Immature natural killer cell (primary cell): ENCODE measurements at regions not wholly inside any gene's neighbourhood (a gene's known extent, or its start where the extent isn't known, plus 50 kb on each side); places are given as distances from the start of the nearest gene placed in this dataset.
"Not testable (repeated sequence)": the region's sequence is repeated elsewhere in the genome, so short reads cannot be mapped to it uniquely, and the experiment has no call there.

ENCODE experiments used
- DNase-seq, 3 donors: peaks; one replicate each; pipeline ENCODE4 v3.0.0; 2022; ENCODE audit warnings: mixed read lengths in 1 of 3
- H3K27ac Mint-ChIP-seq, 6 donors: one replicate each; pipeline ENCODE4 v1.8.0; 2020; ENCODE audit warnings: mixed read lengths in 6 of 6, mild to moderate bottlenecking in 5 of 6, inconsistent platforms in 4 of 6, moderate library complexity in 3 of 6
- H3K27me3 Mint-ChIP-seq, 3 donors: one replicate each; pipeline ENCODE4 v1.8.0; 2020 to 2021; ENCODE audit warnings: low read depth in 3 of 3, mild to moderate bottlenecking in 3 of 3, mixed read lengths in 3 of 3, moderate library complexity in 3 of 3, inconsistent platforms in 1 of 3
- H3K36me3 Mint-ChIP-seq, 3 donors: one replicate each; pipeline ENCODE4 v1.8.0; 2020; ENCODE audit warnings: mixed read lengths in 3 of 3, inconsistent platforms in 2 of 3, mild to moderate bottlenecking in 2 of 3
- H3K4me1 Mint-ChIP-seq, 2 donors: one replicate each; pipeline ENCODE4 v1.8.0; 2020; ENCODE audit warnings: inconsistent platforms in 2 of 2, mild to moderate bottlenecking in 2 of 2, mixed read lengths in 2 of 2, moderate library complexity in 1 of 2
- H3K4me3 Mint-ChIP-seq, 5 donors: one replicate each; pipeline ENCODE4 v1.8.0; 2020; ENCODE audit warnings: mild to moderate bottlenecking in 5 of 5, mixed read lengths in 5 of 5, inconsistent platforms in 3 of 5, moderate library complexity in 3 of 5
- H3K9me3 Mint-ChIP-seq, 6 donors: one replicate each; pipeline ENCODE4 v1.8.0; 2020; ENCODE audit warnings: mild to moderate bottlenecking in 6 of 6, mixed read lengths in 6 of 6, inconsistent platforms in 4 of 6, moderate library complexity in 3 of 6

DNA sequence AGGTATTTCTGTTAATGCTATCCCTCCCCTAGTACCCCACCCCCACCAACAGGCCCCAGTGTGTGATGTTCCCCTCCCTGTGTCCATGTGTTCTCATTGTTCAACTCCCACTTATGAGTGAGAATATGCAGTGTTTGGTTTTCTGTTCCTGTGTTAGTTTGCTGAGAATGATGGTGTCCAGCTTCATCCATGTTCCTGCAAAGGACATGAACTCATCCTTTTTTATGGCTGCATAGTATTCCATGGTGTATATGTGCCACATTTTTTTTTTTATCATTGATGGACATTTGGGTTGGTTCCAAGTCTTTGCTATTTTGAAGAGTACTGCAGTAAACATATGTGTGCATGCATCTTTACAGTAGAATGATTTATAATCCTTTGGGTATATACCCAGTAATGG is 430.5 kb upstream of the CD180 start:
- not testable (repeated sequence) for H3K27ac Mint-ChIP-seq, DNase-seq, H3K36me3 Mint-ChIP-seq, H3K4me1 Mint-ChIP-seq, H3K4me3 Mint-ChIP-seq, H3K9me3 Mint-ChIP-seq
- peaks cover 0 to 12% (median 2%) of the 10 kb centered on the region in 3 donors for H3K27me3 Mint-ChIP-seq

DNA sequence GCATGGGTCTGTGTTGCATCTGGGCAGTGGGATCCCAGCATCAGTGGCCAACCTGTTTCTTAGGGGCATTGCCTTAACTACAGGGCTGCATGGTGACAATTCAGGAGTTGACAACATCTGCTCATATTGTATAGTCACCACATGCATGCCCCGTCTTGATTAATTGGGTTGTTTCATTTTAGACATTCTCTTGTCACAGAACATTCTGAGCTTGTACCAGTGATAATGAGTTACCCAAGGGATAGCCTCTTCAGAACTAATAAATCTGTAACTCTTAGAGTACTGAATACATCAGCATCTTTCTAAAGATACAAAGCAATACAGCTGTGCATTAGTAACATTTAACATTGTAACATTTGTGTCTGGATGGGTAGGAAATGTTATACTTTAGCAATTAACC is 426.5 kb upstream of the CD180 start:
- H3K9me3 Mint-ChIP-seq = peaks cover 0 to 3% (median 0%) of the 10 kb centered on the region in 6 donors
- H3K4me3 Mint-ChIP-seq = no peak overlapping the region
- no peaks in the 10 kb centered on the region for H3K36me3 Mint-ChIP-seq
- DNase-seq = no peak
- H3K4me1 Mint-ChIP-seq = no peaks in the 10 kb centered on the region
- H3K27ac Mint-ChIP-seq = no peak overlapping the region
- H3K27me3 Mint-ChIP-seq = peaks cover 0 to 3% (median 1%) of the 10 kb centered on the region in 3 donors

- DNase-seq = no peak
- Mint-ChIP-seq H3K4me1 (no peaks in the 10 kb centered on the region), H3K27ac (no peak overlapping the region), H3K9me3 (no peaks in the 10 kb centered on the region), H3K27me3 (peaks cover 0 to 1% (median 0%) of the 10 kb centered on the region in 3 donors), H3K4me3 (no peak overlapping the region), H3K36me3 (no peaks in the 10 kb centered on the region)
Measured at GRCh38 chr5:67620424-67621397, 424.1 kb upstream of the CD180 start.

- Mint-ChIP-seq H3K27ac (no peak overlapping the region), H3K9me3 (no peaks in the 10 kb centered on the region), H3K27me3 (peaks cover 0 to 1% (median 0%) of the 10 kb centered on the region in 3 donors), H3K4me3 (no peak overlapping the region), H3K4me1 (no peaks in the 10 kb centered on the region), H3K36me3 (no peaks in the 10 kb centered on the region)
- no peak for DNase-seq
Measured at GRCh38 chr5:67619636-67620035, 423.0 kb upstream of the CD180 start.

DNA sequence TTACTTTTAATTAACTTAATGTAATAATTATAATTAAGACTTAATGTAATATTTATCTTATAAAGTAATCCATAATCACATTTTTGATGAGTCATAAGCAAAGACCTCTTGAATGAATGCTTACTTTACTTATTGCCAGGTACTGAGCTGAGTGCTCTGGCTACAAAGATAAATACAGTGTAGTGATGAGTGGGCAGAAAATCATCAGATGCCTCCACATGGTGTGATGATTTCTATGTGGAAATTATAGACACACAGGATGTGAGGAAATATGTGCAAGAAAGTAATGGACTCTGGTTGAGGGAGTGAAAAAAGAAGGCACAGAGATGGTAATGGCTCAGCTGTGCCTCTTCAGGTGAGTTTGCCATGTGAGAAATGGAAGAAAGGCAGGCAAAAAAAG is 422.6 kb upstream of the CD180 start:
- H3K4me1 Mint-ChIP-seq = no peaks in the 10 kb centered on the region
- peaks cover 0 to 1% (median 0%) of the 10 kb centered on the region in 3 donors for H3K27me3 Mint-ChIP-seq
- no peak overlapping the region for H3K27ac Mint-ChIP-seq
- DNase-seq = no peak
- H3K36me3 Mint-ChIP-seq = no peaks in the 10 kb centered on the region
- no peak overlapping the region for H3K4me3 Mint-ChIP-seq
- no peaks in the 10 kb centered on the region for H3K9me3 Mint-ChIP-seq

DNA sequence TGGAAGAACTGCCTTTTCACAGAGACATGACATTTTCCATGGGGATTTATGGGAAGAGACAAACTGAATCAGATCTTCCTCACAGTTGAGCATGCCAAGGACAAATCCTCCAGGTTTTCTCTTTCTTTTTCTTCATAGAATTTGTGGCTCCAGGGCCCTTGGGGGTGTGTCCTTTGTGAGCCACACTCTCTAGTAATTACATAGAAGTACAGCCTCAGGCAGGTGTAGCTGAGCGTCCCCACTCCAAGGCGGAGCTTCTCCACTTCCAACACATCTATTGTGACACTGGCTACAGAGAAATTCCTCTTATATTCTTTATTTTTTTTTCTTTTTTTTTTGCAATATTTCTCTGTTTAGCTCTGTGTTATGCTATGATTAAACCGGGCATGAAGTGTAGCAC is 420.5 kb upstream of the CD180 start:
- no peaks in the 10 kb centered on the region for H3K36me3 Mint-ChIP-seq
- peaks cover 0 to 1% (median 0%) of the 10 kb centered on the region in 3 donors for H3K27me3 Mint-ChIP-seq
- H3K9me3 Mint-ChIP-seq = no peaks in the 10 kb centered on the region
- H3K4me3 Mint-ChIP-seq = no peak overlapping the region
- no peak overlapping the region for H3K27ac Mint-ChIP-seq
- no peak for DNase-seq
- no peaks in the 10 kb centered on the region for H3K4me1 Mint-ChIP-seq

GRCh38 chr5:67612961-67613360 is 416.4 kb upstream of the CD180 start:
- DNase-seq = no peak
- no peak overlapping the region for H3K4me3 Mint-ChIP-seq
- no peaks in the 10 kb centered on the region for H3K9me3 Mint-ChIP-seq
- no peaks in the 10 kb centered on the region for H3K36me3 Mint-ChIP-seq
- no peak overlapping the region for H3K27ac Mint-ChIP-seq
- H3K27me3 Mint-ChIP-seq = no peaks in the 10 kb centered on the region
- no peaks in the 10 kb centered on the region for H3K4me1 Mint-ChIP-seq

- Mint-ChIP-seq H3K4me3 (no peak overlapping the region), H3K9me3 (no peaks in the 10 kb centered on the region), H3K27me3 (peaks cover 0 to 7% (median 5%) of the 10 kb centered on the region in 3 donors), H3K4me1 (no peaks in the 10 kb centered on the region), H3K27ac (no peak overlapping the region), H3K36me3 (no peaks in the 10 kb centered on the region)
- DNase-seq = no peak
Measured at GRCh38 chr5:67610186-67610912, 413.8 kb upstream of the CD180 start.

GRCh38 chr5:67607958-67608357 is 411.4 kb upstream of the CD180 start:
- no peak overlapping the region for H3K27ac Mint-ChIP-seq
- peaks cover 0 to 4% (median 0%) of the 10 kb centered on the region in 6 donors for H3K9me3 Mint-ChIP-seq
- H3K27me3 Mint-ChIP-seq = peaks cover 0 to 9% (median 5%) of the 10 kb centered on the region in 3 donors
- H3K36me3 Mint-ChIP-seq = peaks cover 0 to 1% (median 0%) of the 10 kb centered on the region in 3 donors
- no peak for DNase-seq
- H3K4me3 Mint-ChIP-seq = no peak overlapping the region
- no peaks in the 10 kb centered on the region for H3K4me1 Mint-ChIP-seq

- Mint-ChIP-seq H3K27me3 (peaks cover 0 to 9% (median 5%) of the 10 kb centered on the region in 3 donors), H3K9me3 (peaks cover 0 to 9% (median 0%) of the 10 kb centered on the region in 6 donors), H3K4me1 (no peaks in the 10 kb centered on the region), H3K36me3 (peaks cover 0 to 6% (median 0%) of the 10 kb centered on the region in 3 donors), H3K4me3 (no peak overlapping the region), H3K27ac (no peak overlapping the region)
- no peak for DNase-seq
Measured at GRCh38 chr5:67606586-67606947, 410.0 kb upstream of the CD180 start.

GRCh38 chr5:67605730-67606585 is 409.4 kb upstream of the CD180 start:
- DNase-seq = no peak
- no peaks in the 10 kb centered on the region for H3K4me1 Mint-ChIP-seq
- peaks cover 0 to 6% (median 0%) of the 10 kb centered on the region in 3 donors for H3K36me3 Mint-ChIP-seq
- H3K27me3 Mint-ChIP-seq = peaks cover 0 to 9% (median 5%) of the 10 kb centered on the region in 3 donors
- H3K9me3 Mint-ChIP-seq = peaks cover 0 to 9% (median 0%) of the 10 kb centered on the region in 6 donors
- H3K27ac Mint-ChIP-seq = no peak overlapping the region
- H3K4me3 Mint-ChIP-seq = no peak overlapping the region

GRCh38 chr5:67591491-67591890 is 394.9 kb upstream of the CD180 start:
- DNase-seq = no peak
- no peak overlapping the region for H3K27ac Mint-ChIP-seq
- H3K36me3 Mint-ChIP-seq = no peaks in the 10 kb centered on the region
- H3K27me3 Mint-ChIP-seq = peaks cover 0 to 2% (median 0%) of the 10 kb centered on the region in 3 donors
- H3K4me1 Mint-ChIP-seq = peaks cover 4 to 8% of the 10 kb centered on the region in 2 donors
- no peaks in the 10 kb centered on the region for H3K9me3 Mint-ChIP-seq
- no peak overlapping the region for H3K4me3 Mint-ChIP-seq

GRCh38 chr5:67588389-67588788 is 391.8 kb upstream of the CD180 start:
- DNase-seq = no peak
- H3K27ac Mint-ChIP-seq = no peak overlapping the region
- H3K9me3 Mint-ChIP-seq = no peaks in the 10 kb centered on the region
- H3K4me3 Mint-ChIP-seq = no peak overlapping the region
- H3K36me3 Mint-ChIP-seq = peaks cover 0 to 4% (median 0%) of the 10 kb centered on the region in 3 donors
- H3K4me1 Mint-ChIP-seq = peaks cover 7 to 8% of the 10 kb centered on the region in 2 donors
- H3K27me3 Mint-ChIP-seq = peaks cover 0 to 2% (median 0%) of the 10 kb centered on the region in 3 donors
